ENCODE measurements at regions not wholly inside any gene's neighbourhood (a gene's known extent, or its start where the extent isn't known, plus 50 kb on each side); places are given as distances from the start of the nearest gene placed in this dataset.

DNA sequence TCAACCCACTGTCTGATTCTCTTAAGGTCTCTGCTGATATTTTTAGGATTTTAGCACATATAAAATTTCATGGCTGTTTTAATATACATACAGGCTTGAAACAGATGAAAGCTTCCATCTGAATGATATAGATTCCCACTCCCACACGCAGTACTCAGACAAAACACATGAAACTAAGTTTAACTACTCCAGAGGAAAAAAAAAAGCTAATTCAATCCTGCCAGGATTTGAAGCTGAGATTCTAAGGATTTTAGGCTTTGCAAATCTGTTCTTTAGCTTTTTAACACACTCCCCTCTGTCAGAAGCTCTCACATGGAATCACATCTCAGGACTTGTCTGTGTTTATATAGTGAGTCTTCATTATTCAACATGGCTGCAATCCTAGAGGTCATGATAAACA lies 217.3 kb downstream of the BCAT1 start:
- TF ChIP-seq RBM39 (optimal IDR thresholded peaks at IDR 0.05; ENCODE audit: low read depth, low read length) (no peak), USF2 (CRISPR knock-in tag; IDR thresholded peaks at IDR 0.05) (no peak)
